HG03060 (cell line): ENCODE measurements at regions not wholly inside any gene's neighbourhood (a gene's known extent, or its start where the extent isn't known, plus 50 kb on each side); places are given as distances from the start of the nearest gene placed in this dataset.

Experiments used
- ATAC-seq: cut with Tn5 transposase; IDR thresholded peaks from one replicate; pipeline ENCODE4 v1.9.1; 2021; ENCODE audit warnings: low read depth, moderate number of reproducible peaks; ENCODE audit not compliant: unreplicated experiment

GRCh38 chr18:56240405-56240804 is 398.0 kb downstream of the TXNL1 start:
- ATAC-seq = no peak

GRCh38 chr18:56238576-56238975 is 399.8 kb downstream of the TXNL1 start:
- no peak for ATAC-seq

GRCh38 chr18:56235481-56236013 is 402.8 kb downstream of the TXNL1 start:
- ATAC-seq = peak; percentile 79

GRCh38 chr18:56235071-56235470 is 403.3 kb downstream of the TXNL1 start:
- ATAC-seq = no peak

GRCh38 chr18:56233595-56233994 is 404.8 kb downstream of the TXNL1 start:
- no peak for ATAC-seq

- no peak for ATAC-seq
These were observed 412.4 kb downstream of the TXNL1 start for GRCh38 chr18:56226025-56226424.

- ATAC-seq = no peak
These were observed 413.5 kb downstream of the TXNL1 start for GRCh38 chr18:56224669-56225561.

- no peak for ATAC-seq
These were observed 417.0 kb downstream of the TXNL1 start for GRCh38 chr18:56221195-56222065.

GRCh38 chr18:56217406-56217805 is 421.0 kb downstream of the TXNL1 start:
- no peak for ATAC-seq

- ATAC-seq = no peak
These were observed 423.7 kb downstream of the TXNL1 start for GRCh38 chr18:56214706-56215105.

GRCh38 chr18:56210520-56210919 is 427.9 kb downstream of the TXNL1 start:
- no peak for ATAC-seq

GRCh38 chr18:56207989-56208388 is 430.4 kb downstream of the TXNL1 start:
- ATAC-seq = no peak

GRCh38 chr18:56204052-56204451 is 434.3 kb downstream of the TXNL1 start:
- no peak for ATAC-seq

- no peak for ATAC-seq
These were observed 435.7 kb downstream of the TXNL1 start for GRCh38 chr18:56202678-56203077.

GRCh38 chr18:56200381-56200911 is 437.9 kb downstream of the TXNL1 start:
- ATAC-seq = no peak

- no peak for ATAC-seq
These were observed 438.6 kb downstream of the TXNL1 start for GRCh38 chr18:56199580-56200330.

GRCh38 chr18:56197241-56197859 is 441.0 kb downstream of the TXNL1 start:
- ATAC-seq = no peak

- ATAC-seq = no peak
These were observed 441.7 kb downstream of the TXNL1 start for GRCh38 chr18:56196495-56197225.

- no peak for ATAC-seq
These were observed 447.1 kb downstream of the TXNL1 start for GRCh38 chr18:56191334-56191733.
